ENCODE measurements at regions not wholly inside any gene's neighbourhood (a gene's known extent, or its start where the extent isn't known, plus 50 kb on each side); places are given as distances from the start of the nearest gene placed in this dataset.
"Not testable (repeated sequence)": the region's sequence is repeated elsewhere in the genome, so short reads cannot be mapped to it uniquely, and the experiment has no call there.

GRCh38 chr2:83006961-83007360 is 1452.1 kb downstream of the SUCLG1 start:
- DNase-seq = no peak

- DNase-seq = no peak
These were observed 1455.5 kb downstream of the SUCLG1 start for GRCh38 chr2:83003555-83003954.

GRCh38 chr2:83002706-83003105 is 1456.4 kb downstream of the SUCLG1 start:
- DNase-seq = no peak

GRCh38 chr2:82998781-82999180 is 1460.3 kb downstream of the SUCLG1 start:
- DNase-seq = no peak

GRCh38 chr2:82996217-82996616 is 1462.9 kb downstream of the SUCLG1 start:
- no peak for DNase-seq

GRCh38 chr2:82994151-82994550 is 1464.9 kb downstream of the SUCLG1 start:
- no peak for DNase-seq

- no peak for DNase-seq
These were observed 1465.5 kb downstream of the SUCLG1 start for GRCh38 chr2:82993609-82994008.

GRCh38 chr2:82992968-82993367 is 1466.1 kb downstream of the SUCLG1 start:
- DNase-seq = no peak

GRCh38 chr2:82987706-82988105 is 1471.4 kb downstream of the SUCLG1 start:
- DNase-seq = not testable (repeated sequence)

- DNase-seq = no peak
These were observed 1472.2 kb downstream of the SUCLG1 start for GRCh38 chr2:82986899-82987298.

- no peak for DNase-seq
These were observed 1473.4 kb downstream of the SUCLG1 start for GRCh38 chr2:82985572-82986197.

- no peak for DNase-seq
These were observed 1490.7 kb downstream of the SUCLG1 start for GRCh38 chr2:82968358-82968757.

- DNase-seq = no peak
These were observed 1494.7 kb downstream of the SUCLG1 start for GRCh38 chr2:82964341-82964740.

- no peak for DNase-seq
These were observed 1499.4 kb downstream of the SUCLG1 start for GRCh38 chr2:82959727-82960126.

- DNase-seq = no peak
These were observed 1504.2 kb downstream of the SUCLG1 start for GRCh38 chr2:82954868-82955267.

- DNase-seq = no peak
These were observed 1519.9 kb downstream of the SUCLG1 start for GRCh38 chr2:82939211-82939610.

GRCh38 chr2:82938321-82938845 is 1520.7 kb downstream of the SUCLG1 start:
- not testable (repeated sequence) for DNase-seq

- DNase-seq = no peak
These were observed 1545.5 kb downstream of the SUCLG1 start for GRCh38 chr2:82913566-82913965.

GRCh38 chr2:82896117-82896516 is 1563.0 kb downstream of the SUCLG1 start:
- no peak for DNase-seq

GRCh38 chr2:82893190-82893589 is 1565.9 kb downstream of the SUCLG1 start:
- no peak for DNase-seq

GRCh38 chr2:82879803-82880202 is 1579.3 kb downstream of the SUCLG1 start:
- DNase-seq = no peak

GRCh38 chr2:82875858-82876257 is 1583.2 kb downstream of the SUCLG1 start:
- DNase-seq = no peak

GRCh38 chr2:82857967-82858366 is 1601.1 kb downstream of the SUCLG1 start:
- no peak for DNase-seq

- DNase-seq = no peak
These were observed 1605.8 kb downstream of the SUCLG1 start for GRCh38 chr2:82853299-82853698.

- DNase-seq = no peak
These were observed 1606.3 kb downstream of the SUCLG1 start for GRCh38 chr2:82852787-82853186.
